Neural cell (in vitro differentiated cells): ENCODE measurements at regions not wholly inside any gene's neighbourhood (a gene's known extent, or its start where the extent isn't known, plus 50 kb on each side); places are given as distances from the start of the nearest gene placed in this dataset.

Experiments used
- MXI1 ChIP-seq: fragments of 450-650 bp; conservative IDR thresholded peaks from 2 replicates; pipeline ENCODE4 v1.6.1; 2014; ENCODE audit warnings: antibody characterized with exemption, mild to moderate bottlenecking; ENCODE audit not compliant: poor library complexity, severe bottlenecking
- POLR2AphosphoS5 ChIP-seq: IDR thresholded peaks from 2 replicates; pipeline ENCODE4 v1.6.1; 2012
- TF ChIP-seq, protein P1 (sequence below): fragments of 450-650 bp; IDR thresholded peaks from 2 replicates; pipeline ENCODE4 v1.5.1; 2014; ENCODE audit warnings: antibody characterized with exemption, mild to moderate bottlenecking, moderate library complexity; ENCODE audit not compliant: poor library complexity, severe bottlenecking
- TF ChIP-seq, protein P2 (sequence below): IDR thresholded peaks from 2 replicates; pipeline ENCODE4 v1.6.1; 2012; ENCODE audit warnings: borderline replicate concordance

DNA sequence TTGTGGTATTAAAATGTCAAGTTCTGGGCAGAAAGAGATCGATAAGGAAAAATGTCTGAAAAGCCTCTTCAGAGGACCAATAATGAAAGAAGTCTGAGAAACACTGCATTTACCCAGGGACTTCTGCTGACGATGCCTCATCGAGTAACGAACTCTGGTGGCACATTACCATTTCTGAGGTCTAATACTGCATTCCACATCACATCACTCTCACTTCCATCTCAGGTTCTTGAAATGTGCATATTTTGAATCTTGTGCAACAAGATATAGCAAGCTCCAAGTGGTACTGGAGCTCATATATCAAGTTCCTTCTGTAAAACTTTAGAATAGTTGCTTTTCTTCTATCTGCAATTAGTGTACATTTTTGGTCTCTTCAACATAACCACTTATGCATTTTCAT lies 619.1 kb upstream of the DDX18 start:
- TF ChIP-seq, protein P1, sequence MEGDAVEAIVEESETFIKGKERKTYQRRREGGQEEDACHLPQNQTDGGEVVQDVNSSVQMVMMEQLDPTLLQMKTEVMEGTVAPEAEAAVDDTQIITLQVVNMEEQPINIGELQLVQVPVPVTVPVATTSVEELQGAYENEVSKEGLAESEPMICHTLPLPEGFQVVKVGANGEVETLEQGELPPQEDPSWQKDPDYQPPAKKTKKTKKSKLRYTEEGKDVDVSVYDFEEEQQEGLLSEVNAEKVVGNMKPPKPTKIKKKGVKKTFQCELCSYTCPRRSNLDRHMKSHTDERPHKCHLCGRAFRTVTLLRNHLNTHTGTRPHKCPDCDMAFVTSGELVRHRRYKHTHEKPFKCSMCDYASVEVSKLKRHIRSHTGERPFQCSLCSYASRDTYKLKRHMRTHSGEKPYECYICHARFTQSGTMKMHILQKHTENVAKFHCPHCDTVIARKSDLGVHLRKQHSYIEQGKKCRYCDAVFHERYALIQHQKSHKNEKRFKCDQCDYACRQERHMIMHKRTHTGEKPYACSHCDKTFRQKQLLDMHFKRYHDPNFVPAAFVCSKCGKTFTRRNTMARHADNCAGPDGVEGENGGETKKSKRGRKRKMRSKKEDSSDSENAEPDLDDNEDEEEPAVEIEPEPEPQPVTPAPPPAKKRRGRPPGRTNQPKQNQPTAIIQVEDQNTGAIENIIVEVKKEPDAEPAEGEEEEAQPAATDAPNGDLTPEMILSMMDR = no peak
- TF ChIP-seq, protein P2, sequence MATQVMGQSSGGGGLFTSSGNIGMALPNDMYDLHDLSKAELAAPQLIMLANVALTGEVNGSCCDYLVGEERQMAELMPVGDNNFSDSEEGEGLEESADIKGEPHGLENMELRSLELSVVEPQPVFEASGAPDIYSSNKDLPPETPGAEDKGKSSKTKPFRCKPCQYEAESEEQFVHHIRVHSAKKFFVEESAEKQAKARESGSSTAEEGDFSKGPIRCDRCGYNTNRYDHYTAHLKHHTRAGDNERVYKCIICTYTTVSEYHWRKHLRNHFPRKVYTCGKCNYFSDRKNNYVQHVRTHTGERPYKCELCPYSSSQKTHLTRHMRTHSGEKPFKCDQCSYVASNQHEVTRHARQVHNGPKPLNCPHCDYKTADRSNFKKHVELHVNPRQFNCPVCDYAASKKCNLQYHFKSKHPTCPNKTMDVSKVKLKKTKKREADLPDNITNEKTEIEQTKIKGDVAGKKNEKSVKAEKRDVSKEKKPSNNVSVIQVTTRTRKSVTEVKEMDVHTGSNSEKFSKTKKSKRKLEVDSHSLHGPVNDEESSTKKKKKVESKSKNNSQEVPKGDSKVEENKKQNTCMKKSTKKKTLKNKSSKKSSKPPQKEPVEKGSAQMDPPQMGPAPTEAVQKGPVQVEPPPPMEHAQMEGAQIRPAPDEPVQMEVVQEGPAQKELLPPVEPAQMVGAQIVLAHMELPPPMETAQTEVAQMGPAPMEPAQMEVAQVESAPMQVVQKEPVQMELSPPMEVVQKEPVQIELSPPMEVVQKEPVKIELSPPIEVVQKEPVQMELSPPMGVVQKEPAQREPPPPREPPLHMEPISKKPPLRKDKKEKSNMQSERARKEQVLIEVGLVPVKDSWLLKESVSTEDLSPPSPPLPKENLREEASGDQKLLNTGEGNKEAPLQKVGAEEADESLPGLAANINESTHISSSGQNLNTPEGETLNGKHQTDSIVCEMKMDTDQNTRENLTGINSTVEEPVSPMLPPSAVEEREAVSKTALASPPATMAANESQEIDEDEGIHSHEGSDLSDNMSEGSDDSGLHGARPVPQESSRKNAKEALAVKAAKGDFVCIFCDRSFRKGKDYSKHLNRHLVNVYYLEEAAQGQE = no peak
- TF ChIP-seq POLR2AphosphoS5 = no peak
- no peak for TF ChIP-seq MXI1
